NT2/D1 (cell line): ENCODE measurements at regions not wholly inside any gene's neighbourhood (a gene's known extent, or its start where the extent isn't known, plus 50 kb on each side); places are given as distances from the start of the nearest gene placed in this dataset.
A peak's percentile ranks its signal among the peaks of the same experiment; 100 is the strongest.
"Not testable (repeated sequence)": the region's sequence is repeated elsewhere in the genome, so short reads cannot be mapped to it uniquely, and the experiment has no call there.

Experiments
- DNase-seq: peaks from one replicate; pipeline ENCODE4 v3.0.0-alpha.2; 2011; ENCODE audit warnings: low read depth, low spot score
- H3K27me3 ChIP-seq: 2 replicates; pipeline ENCODE4 v1.6.0; 2011; ENCODE audit warnings: mild to moderate bottlenecking; ENCODE audit not compliant: insufficient read length, insufficient read depth
- H3K36me3 ChIP-seq: 2 replicates; pipeline ENCODE4 v1.6.1; 2011; ENCODE audit warnings: mild to moderate bottlenecking, low read length, mixed read lengths; ENCODE audit not compliant: insufficient read depth, insufficient read length
- H3K4me1 ChIP-seq: 2 replicates; pipeline ENCODE4 v1.5.1; 2011; ENCODE audit not compliant: insufficient read depth, insufficient read length
- H3K4me3 ChIP-seq: 2 replicates; pipeline ENCODE4 v1.5.1; 2011; ENCODE audit warnings: low read depth; ENCODE audit not compliant: insufficient read length
- H3K9ac ChIP-seq: 2 replicates; pipeline ENCODE4 v1.6.0; 2011; ENCODE audit warnings: low read depth; ENCODE audit not compliant: insufficient read length
- H3K9me3 ChIP-seq: 2 replicates; pipeline ENCODE4 v1.5.1; 2011; ENCODE audit warnings: mild to moderate bottlenecking, low read length; ENCODE audit not compliant: insufficient read depth
- SUZ12 ChIP-seq: IDR thresholded peaks from 2 replicates; pipeline ENCODE4 v1.6.1; 2011; ENCODE audit not compliant: insufficient read length, insufficient read depth; ENCODE audit errors: extremely low read depth
- YY1 ChIP-seq: IDR thresholded peaks from 2 replicates; pipeline ENCODE4 v1.6.1; 2011; ENCODE audit not compliant: insufficient read length, insufficient read depth
- ZNF274 ChIP-seq: IDR thresholded peaks from 2 replicates; pipeline ENCODE4 v1.6.1; 2011; ENCODE audit warnings: mild to moderate bottlenecking, low read depth, low read length

DNA sequence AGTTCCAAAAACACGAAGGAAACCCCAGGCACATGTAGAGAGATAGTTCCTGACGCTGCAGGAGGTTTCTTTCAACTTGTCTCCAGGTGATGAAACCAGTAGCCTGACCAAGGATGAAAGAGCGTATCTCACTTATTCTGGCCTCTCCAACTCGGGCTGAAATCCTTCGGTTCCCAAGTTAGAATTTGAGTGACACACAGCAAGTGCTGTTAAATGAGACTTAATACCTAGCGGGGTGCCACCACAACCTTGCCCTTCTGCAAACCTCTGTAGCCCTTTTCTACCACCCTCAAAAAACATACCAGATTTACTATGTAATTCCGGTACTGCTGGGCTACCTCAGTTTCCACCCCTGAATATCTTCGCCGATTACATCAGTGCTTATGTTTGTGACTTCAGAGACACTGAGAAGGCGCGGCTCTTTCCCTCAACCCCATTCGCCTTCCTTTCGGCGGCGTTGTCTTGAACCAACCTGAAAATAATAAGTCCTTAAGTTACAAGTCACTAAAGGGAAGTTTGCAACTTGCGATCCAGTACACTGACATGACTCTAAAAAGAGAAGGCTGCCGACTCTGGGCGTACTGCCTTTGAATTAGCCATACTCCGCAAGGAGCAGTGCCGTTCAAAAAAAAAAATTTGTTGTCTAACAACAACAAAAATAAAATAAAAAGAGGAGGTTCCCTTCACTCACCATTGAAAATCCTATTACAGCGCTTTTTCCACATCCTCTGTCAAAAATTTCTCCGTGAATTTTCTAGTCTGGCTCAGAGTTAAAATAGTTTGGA, 194.9 kb upstream of the ZNF184 start:
- Histone ChIP-seq H3K27me3 (peaks cover 67% of the 10 kb centered on the region), H3K36me3 (no peaks in the 10 kb centered on the region), H3K9ac (peak overlapping the region; percentile 44), H3K4me3 (peak overlapping the region; percentile 51), H3K9me3 (no peaks in the 10 kb centered on the region), H3K4me1 (no peaks in the 10 kb centered on the region)
- TF ChIP-seq ZNF274 (no peak), YY1 (no peak), SUZ12 (no peak)
- DNase-seq, result no peak

DNA sequence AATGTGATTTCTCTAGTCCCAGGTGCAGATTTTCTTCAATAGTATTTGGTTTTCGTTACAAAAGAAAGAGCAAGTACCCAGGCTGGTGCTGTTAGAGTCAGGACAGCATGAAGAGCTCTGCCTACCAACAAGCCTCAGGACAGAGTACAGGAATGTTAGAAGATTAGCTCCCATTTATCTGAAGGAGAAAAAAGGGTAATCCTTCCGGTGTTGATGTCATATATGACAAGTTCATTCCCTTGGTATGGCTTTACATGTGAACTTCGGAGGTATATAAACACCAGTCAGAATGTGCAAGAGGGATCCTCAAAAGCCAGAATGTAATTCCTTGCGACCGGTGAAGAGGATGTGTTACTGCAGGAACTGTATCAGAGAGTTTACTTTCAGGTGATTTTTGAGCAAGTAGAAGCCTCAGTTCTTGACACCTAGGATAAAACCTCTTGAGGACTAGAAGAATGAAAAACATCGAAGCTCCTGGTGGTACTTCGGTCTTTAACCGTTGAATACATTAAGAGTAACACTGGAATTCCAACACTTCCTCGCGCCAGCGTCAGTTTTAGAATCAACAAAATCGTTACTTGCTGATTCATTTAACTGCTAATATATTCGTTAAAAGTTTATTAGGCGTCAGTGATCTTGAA, 194.2 kb upstream of the ZNF184 start:
- no peaks in the 10 kb centered on the region for H3K9me3 ChIP-seq
- no peaks in the 10 kb centered on the region for H3K36me3 ChIP-seq
- no peaks in the 10 kb centered on the region for H3K4me1 ChIP-seq
- TF ChIP-seq SUZ12 (no peak), ZNF274 (no peak), YY1 (no peak)
- H3K9ac ChIP-seq, result no peak overlapping the region
- H3K4me3 ChIP-seq, result peak overlapping the region; percentile 51
- peaks cover 59% of the 10 kb centered on the region for H3K27me3 ChIP-seq
- no peak for DNase-seq

DNA sequence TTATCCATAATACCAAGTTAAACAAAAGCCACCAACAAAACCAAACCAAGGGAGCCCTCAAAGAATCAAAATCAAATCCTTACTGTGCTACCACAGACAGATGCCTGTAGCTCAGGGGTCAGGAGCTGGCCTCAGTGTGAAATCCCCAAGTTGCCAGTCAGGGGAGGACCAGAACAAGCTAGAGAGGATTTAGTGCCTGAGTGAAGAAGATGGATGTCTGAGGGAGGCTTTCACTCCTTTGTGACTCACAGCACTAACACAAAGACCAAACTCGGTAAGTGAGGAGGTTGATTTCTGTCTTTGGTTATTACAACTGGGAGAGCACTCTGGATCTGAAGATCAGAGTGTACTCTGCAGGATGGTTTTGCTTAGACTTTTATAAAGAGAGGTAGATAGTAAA, 189.9 kb upstream of the ZNF184 start:
- no peak for DNase-seq
- TF ChIP-seq YY1 (no peak), SUZ12 (no peak), ZNF274 (no peak)
- Histone ChIP-seq H3K9me3 (no peaks in the 10 kb centered on the region), H3K4me3 (no peak overlapping the region), H3K9ac (no peak overlapping the region), H3K4me1 (no peaks in the 10 kb centered on the region), H3K36me3 (no peaks in the 10 kb centered on the region), H3K27me3 (peaks cover 23% of the 10 kb centered on the region)

DNA sequence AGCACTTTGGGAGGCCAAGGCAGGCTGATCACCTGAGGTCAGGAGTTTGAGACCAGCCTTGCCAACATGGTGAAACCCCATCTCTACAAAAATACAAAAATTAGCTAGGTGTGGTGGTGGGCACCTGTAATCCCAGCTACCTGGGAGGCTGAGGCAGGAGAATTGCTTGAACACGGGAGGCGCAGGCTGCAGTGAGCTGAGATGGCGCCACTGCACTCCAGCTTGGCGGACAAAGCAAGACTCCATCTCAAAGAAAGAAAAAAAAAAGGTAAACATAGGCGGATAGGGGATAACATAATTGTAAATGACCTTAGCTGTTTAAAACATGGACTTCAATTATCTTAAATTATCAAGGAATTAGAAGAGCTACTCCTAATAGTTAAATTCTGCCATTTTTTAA, 189.3 kb upstream of the ZNF184 start:
- H3K36me3 ChIP-seq, H3K4me1 ChIP-seq, H3K4me3 ChIP-seq, H3K9me3 ChIP-seq, DNase-seq, H3K9ac ChIP-seq: not testable (repeated sequence)
- peaks cover 17% of the 10 kb centered on the region for H3K27me3 ChIP-seq

DNA sequence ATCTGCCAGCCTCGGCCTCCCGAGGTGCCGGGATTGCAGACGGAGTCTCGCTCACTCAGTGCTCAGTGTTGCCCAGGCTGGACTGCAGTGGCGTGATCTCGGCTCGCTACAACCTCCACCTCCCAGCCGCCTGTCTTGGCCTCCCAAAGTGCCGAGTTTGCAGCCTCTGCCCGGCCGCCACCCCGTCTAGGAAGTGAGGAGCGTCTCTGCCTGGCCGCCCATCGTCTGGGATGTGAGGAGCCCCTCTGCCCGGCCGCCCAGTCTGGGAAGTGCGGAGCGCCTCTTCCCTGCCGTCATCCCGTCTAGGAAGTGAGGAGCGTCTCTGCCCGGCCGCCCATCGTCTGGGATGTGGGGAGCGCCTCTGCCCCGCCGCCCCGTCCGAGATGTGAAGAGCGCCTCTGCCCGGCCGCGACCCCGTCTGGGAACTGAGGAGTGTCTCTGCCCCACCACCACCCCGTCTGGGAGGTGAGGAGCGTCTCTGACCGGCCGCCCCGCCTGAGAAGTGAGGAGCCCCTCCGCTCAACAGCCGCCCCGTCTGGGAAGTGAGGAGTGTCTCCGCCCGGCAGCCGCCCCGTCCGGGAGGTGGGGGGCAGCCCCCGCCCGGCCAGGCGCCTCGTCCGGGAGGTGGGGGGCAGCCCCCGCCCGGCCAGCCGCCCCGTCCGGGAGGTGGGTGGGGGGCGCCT, 180.4 kb upstream of the ZNF184 start:
- DNase-seq, H3K9ac ChIP-seq, H3K4me1 ChIP-seq, H3K9me3 ChIP-seq, H3K4me3 ChIP-seq, H3K27me3 ChIP-seq, H3K36me3 ChIP-seq: not testable (repeated sequence)

DNA sequence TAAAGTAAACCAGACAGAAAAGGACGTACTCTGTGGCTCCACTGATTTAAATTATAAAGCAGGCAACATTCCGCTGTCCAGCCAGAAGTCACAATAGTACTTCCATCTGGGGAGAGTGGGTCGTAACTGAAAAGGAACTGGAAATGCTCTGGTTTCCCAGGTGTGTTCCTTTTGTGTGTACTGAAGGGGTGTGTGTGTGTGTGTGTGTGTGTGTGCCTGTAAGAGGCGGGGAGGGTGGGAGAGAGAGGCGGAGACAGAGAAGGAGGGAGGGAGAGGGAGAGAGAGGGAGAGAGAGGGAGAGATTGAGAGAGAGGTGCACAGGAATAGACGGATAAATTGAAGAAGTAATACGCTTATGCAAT, 178.4 kb upstream of the ZNF184 start:
- no peaks in the 10 kb centered on the region for H3K27me3 ChIP-seq
- peak overlapping the region; percentile 69 for H3K4me3 ChIP-seq
- no peaks in the 10 kb centered on the region for H3K9me3 ChIP-seq
- TF ChIP-seq SUZ12 (no peak), ZNF274 (no peak), YY1 (no peak)
- peak overlapping the region; percentile 22 for H3K9ac ChIP-seq
- DNase-seq, result no peak
- H3K36me3 ChIP-seq, result no peaks in the 10 kb centered on the region
- no peaks in the 10 kb centered on the region for H3K4me1 ChIP-seq

DNA sequence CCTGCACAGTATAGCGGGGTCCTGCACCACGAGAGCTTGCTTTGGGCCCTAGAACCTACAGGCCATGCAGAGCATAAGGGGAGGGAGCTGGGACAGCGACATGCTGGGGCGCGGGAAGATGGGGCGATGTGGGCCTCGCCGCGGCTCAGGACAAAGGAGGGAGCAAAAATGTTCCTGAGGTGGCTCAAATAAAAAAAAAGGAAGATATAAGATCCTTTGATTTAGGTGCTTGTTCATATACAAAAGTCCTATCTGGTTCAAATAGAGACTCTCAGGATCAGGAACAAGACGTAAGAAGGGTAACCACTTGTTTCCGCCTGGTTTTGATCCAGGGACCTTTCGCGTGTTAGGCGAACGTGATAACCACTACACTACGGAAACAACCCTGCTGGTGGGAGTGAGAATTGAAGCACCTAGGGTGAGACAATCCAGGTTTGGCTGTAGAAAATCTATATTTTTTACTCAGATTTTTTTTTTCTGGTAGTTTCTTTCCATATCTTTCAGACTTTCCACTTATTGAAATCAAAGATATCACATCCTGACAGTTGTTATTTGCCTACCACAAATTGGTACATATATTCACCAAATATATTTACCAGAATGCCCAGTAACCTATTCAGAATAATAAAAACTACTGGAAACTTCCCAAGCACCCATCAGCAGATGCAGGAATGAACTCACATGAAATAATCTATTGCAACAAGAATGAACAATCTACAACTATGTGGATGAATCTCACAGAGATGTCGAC, 177.9 kb upstream of the ZNF184 start:
- Histone ChIP-seq H3K9me3 (no peaks in the 10 kb centered on the region), H3K9ac (peak overlapping the region; percentile 22), H3K27me3 (no peaks in the 10 kb centered on the region), H3K4me3 (peak overlapping the region; percentile 69), H3K36me3 (no peaks in the 10 kb centered on the region), H3K4me1 (no peaks in the 10 kb centered on the region)
- peak; percentile 69 for DNase-seq
- TF ChIP-seq YY1 (no peak), ZNF274 (no peak), SUZ12 (no peak)
